CD4-positive, alpha-beta T cell (primary cell): ENCODE measurements at regions not wholly inside any gene's neighbourhood (a gene's known extent, or its start where the extent isn't known, plus 50 kb on each side); places are given as distances from the start of the nearest gene placed in this dataset.

Experiments
- ATAC-seq: fragments of 200-7000 bp; cut with Tn5 transposase; one replicate; pipeline ENCODE4 v1.10.0; 2022; ENCODE audit warnings: mild to moderate bottlenecking; ENCODE audit not compliant: poor library complexity
- CTCF ChIA-PET: fragments of 350-600 bp; sonication (Branson Sonifier 250); formaldehyde crosslinking; loops from one replicate; lab custom pipeline; 2021; ENCODE audit warnings: antibody characterized with exemption, inconsistent platforms; lab: Charles Lee
- POLR2A ChIA-PET: fragments of 350-600 bp; sonication (Branson Sonifier 250); formaldehyde crosslinking; loops from one replicate; lab custom pipeline; 2021; ENCODE audit warnings: antibody characterized with exemption, inconsistent platforms; lab: Charles Lee
- DNase-seq, 14 experiments: peaks; one replicate each; pipeline ENCODE4 v3.0.0-alpha.2; 2013 to 2020; ENCODE audit warnings: mixed read lengths in 2 of 14
- H3K27ac ChIP-seq, 2 donors: one replicate each; pipeline versions ENCODE4 v1.5.1 to v1.7.0; 2013; ENCODE audit warnings: low read length in 2 of 2, low read depth in 1 of 2, mild to moderate bottlenecking in 1 of 2
- H3K27me3 ChIP-seq, 2 experiments: 1 replicate in 1 of 2; 2 replicates in 1 of 2; pipeline versions ENCODE4 v1.6.1 to v1.7.0; 2013; ENCODE audit warnings: low read length in 2 of 2, control low read depth in 1 of 2, mild to moderate bottlenecking in 1 of 2, moderate library complexity in 1 of 2; ENCODE audit not compliant: insufficient read depth in 2 of 2, control insufficient read depth in 1 of 2
- H3K36me3 ChIP-seq: one replicate; pipeline ENCODE4 v1.6.1; 2013; ENCODE audit warnings: low read length, control low read depth; ENCODE audit not compliant: insufficient read depth
- H3K4me1 ChIP-seq: one replicate; pipeline ENCODE4 v1.6.1; 2013; ENCODE audit warnings: low read length, control low read depth; ENCODE audit not compliant: insufficient read depth
- H3K4me3 ChIP-seq: one replicate; pipeline ENCODE4 v1.5.1; 2013; ENCODE audit warnings: mild to moderate bottlenecking, low read length, moderate library complexity
- H3K9me3 ChIP-seq, 2 experiments: 1 replicate in 1 of 2; 2 replicates in 1 of 2; pipeline versions ENCODE4 v1.6.1 to v1.7.0; 2013; ENCODE audit warnings: low read length in 2 of 2, mild to moderate bottlenecking in 2 of 2, control low read depth in 1 of 2, moderate library complexity in 1 of 2; ENCODE audit not compliant: control insufficient read depth in 1 of 2, insufficient read depth in 1 of 2
- H3K27ac Mint-ChIP-seq: one replicate; pipeline ENCODE4 v1.8.0; 2020; ENCODE audit warnings: mixed read lengths
- H3K27me3 Mint-ChIP-seq: one replicate; pipeline ENCODE4 v1.8.0; 2021; ENCODE audit warnings: mixed read lengths
- H3K36me3 Mint-ChIP-seq: one replicate; pipeline ENCODE4 v1.8.0; 2021; ENCODE audit warnings: low read depth, mixed read lengths
- H3K4me1 Mint-ChIP-seq: one replicate; pipeline ENCODE4 v1.8.0; 2021; ENCODE audit warnings: low read depth, mixed read lengths
- H3K4me3 Mint-ChIP-seq: one replicate; pipeline ENCODE4 v1.8.0; 2020; ENCODE audit warnings: mild to moderate bottlenecking, mixed read lengths
- H3K9me3 Mint-ChIP-seq: one replicate; pipeline ENCODE4 v1.8.0; 2020; ENCODE audit warnings: mixed read lengths
- CTCF ChIP-seq: fragments of 200-600 bp; IDR thresholded peaks from one replicate; pipeline ENCODE4 v1.8.0; 2022; ENCODE audit warnings: antibody characterized with exemption, mild to moderate bottlenecking
- intact Hi-C, 2 experiments: fragments of 100-400 bp; cut with DNase I in 1 of 2; cut with micrococcal nuclease in 1 of 2; formaldehyde crosslinking; loops; one replicate each; pipeline versions ENCODE4 v1.15.1 to v1.9.0; 2023 to 2025; cut with DNase I, micrococcal nuclease

DNA sequence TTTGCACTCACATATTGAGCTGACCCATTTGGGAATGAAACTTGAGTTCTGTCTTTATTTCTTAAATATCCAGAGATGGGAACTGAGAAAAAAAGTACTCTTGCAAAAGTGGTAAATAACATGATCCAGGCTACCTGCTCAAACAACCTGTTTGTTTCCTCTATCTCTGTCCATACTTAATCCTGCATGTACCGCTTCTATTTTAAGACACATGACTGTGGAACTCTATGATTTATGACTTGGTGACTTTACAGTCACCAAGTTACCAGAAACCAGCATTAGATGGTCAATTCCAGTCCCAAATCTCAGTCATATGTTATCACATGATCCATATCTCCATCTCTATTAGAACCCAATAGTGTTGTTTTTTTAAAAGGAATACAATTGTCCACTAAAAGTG lies 606.7 kb downstream of the EPHA5 start:
- Histone ChIP-seq H3K27me3 (no peaks in the 10 kb centered on the region), H3K4me1 (no peaks in the 10 kb centered on the region), H3K4me3 (no peak overlapping the region), H3K27ac (no peak overlapping the region), H3K36me3 (no peaks in the 10 kb centered on the region), H3K9me3 (peaks cover 0 to 5% of the 10 kb centered on the region in 2 experiments)
- ChIA-PET POLR2A (no interaction called here), CTCF (no interaction called here)
- Mint-ChIP-seq H3K9me3 (peaks cover 5% of the 10 kb centered on the region), H3K4me3 (no peak overlapping the region), H3K27me3 (no peaks in the 10 kb centered on the region), H3K4me1 (no peaks in the 10 kb centered on the region), H3K27ac (no peak overlapping the region), H3K36me3 (no peaks in the 10 kb centered on the region)
- no peak for TF ChIP-seq CTCF
- ATAC-seq = no peak
- no peak for DNase-seq
- intact Hi-C loops = no loop called here

- intact Hi-C loops = no loop called here
- CTCF ChIA-PET = no interaction called here
- no peaks in the 10 kb centered on the region for H3K36me3 Mint-ChIP-seq
Observed at GRCh38 chr4:65050786-65051185, 619.5 kb downstream of the EPHA5 start.

GRCh38 chr4:65046192-65047133 lies 623.8 kb downstream of the EPHA5 start:
- intact Hi-C loops = no loop called here
- no peak for DNase-seq
- ChIA-PET CTCF (no interaction called here), POLR2A (no interaction called here)
- H3K36me3 Mint-ChIP-seq = no peaks in the 10 kb centered on the region
- H3K36me3 ChIP-seq = no peaks in the 10 kb centered on the region
- no peaks in the 10 kb centered on the region for H3K9me3 ChIP-seq
- no peaks in the 10 kb centered on the region for H3K27me3 Mint-ChIP-seq
- no peaks in the 10 kb centered on the region for H3K4me1 Mint-ChIP-seq
- H3K4me1 ChIP-seq = no peaks in the 10 kb centered on the region
- H3K27ac Mint-ChIP-seq = no peak overlapping the region
- ATAC-seq = no peak
- no peak for TF ChIP-seq CTCF
- H3K4me3 Mint-ChIP-seq = no peak overlapping the region
- H3K4me3 ChIP-seq = no peak overlapping the region
- no peaks in the 10 kb centered on the region for H3K27me3 ChIP-seq
- no peak overlapping the region for H3K27ac ChIP-seq
- H3K9me3 Mint-ChIP-seq = no peaks in the 10 kb centered on the region

More at GRCh38 chr4:65050786-65051185, 619.5 kb downstream of the EPHA5 start:
- Histone ChIP-seq H3K27me3 (no peaks in the 10 kb centered on the region), H3K4me3 (no peak overlapping the region), H3K27ac (no peak overlapping the region), H3K9me3 (no peaks in the 10 kb centered on the region), H3K4me1 (no peaks in the 10 kb centered on the region), H3K36me3 (no peaks in the 10 kb centered on the region)
- TF ChIP-seq CTCF = no peak
- DNase-seq (no peak), ATAC-seq (no peak)
- POLR2A ChIA-PET = no interaction called here
- Mint-ChIP-seq H3K27ac (no peak overlapping the region), H3K27me3 (no peaks in the 10 kb centered on the region), H3K4me3 (no peak overlapping the region), H3K9me3 (no peaks in the 10 kb centered on the region), H3K4me1 (no peaks in the 10 kb centered on the region)
